HepG2 (cell line): ENCODE measurements at regions not wholly inside any gene's neighbourhood (a gene's known extent, or its start where the extent isn't known, plus 50 kb on each side); places are given as distances from the start of the nearest gene placed in this dataset.

Experiments used
- KIAA2018 ChIP-seq: sonication (generic); formaldehyde crosslinking; IDR thresholded peaks from 2 replicates; pipeline ENCODE4 v1.5.0; 2020; ENCODE audit warnings: mild to moderate bottlenecking, missing genetic modification reagents, borderline replicate concordance
- ZNF749 ChIP-seq: sonication (generic); formaldehyde crosslinking; IDR thresholded peaks from 2 replicates; pipeline ENCODE4 v1.8.0; 2022; ENCODE audit warnings: mild to moderate bottlenecking, missing genetic modification reagents, moderate library complexity, borderline replicate concordance

DNA sequence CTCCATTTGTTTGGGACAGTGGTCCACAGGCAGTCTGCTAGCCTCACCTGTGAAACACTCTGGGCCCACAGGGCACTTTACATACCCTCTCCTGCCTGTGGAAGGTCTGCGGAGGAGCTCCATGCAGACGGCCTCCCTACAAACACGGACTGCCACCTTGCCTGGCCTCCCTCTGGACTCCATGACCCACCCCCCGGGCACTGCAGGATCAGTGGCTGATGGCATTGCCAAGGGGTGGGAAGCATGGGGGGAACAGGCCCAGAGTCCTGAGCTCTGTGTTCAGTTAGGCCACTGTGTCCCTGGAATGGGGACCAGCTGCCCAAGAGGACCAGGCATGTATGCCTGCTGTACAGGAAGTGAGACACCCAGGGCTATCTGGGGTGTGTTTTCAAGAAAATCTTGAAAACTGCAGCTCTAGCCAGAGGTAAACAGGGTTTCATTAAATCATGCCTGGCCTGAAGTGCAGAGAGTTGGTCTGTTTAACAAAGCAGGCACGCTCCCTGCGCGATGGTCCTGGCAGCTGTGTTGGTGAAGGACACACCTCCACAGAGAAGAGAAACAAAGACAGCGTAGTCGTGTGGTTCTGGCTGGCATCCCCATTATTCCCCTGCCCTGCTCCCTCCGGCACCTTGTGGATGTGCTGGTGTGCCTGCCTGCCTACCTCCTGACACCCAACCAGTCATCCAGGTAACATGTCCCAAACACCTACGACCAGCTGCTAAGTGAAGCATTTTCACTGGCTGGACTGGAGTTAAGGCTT is 470.8 kb upstream of the ZMIZ1 start (continued):
- TF ChIP-seq KIAA2018: no peak
- TF ChIP-seq ZNF749 (CRISPR knock-in tag): no peak
